Naive B cell (primary cell): ENCODE measurements at regions not wholly inside any gene's neighbourhood (a gene's known extent, or its start where the extent isn't known, plus 50 kb on each side); places are given as distances from the start of the nearest gene placed in this dataset.

Source experiments
- ATAC-seq, 2 donors: fragments of 150-1000 bp; cut with Tn5 transposase; 2 replicates each; pipeline ENCODE4 v1.10.0; 2021; ENCODE audit warnings: low read depth in 2 of 2, mild to moderate bottlenecking in 2 of 2, moderate library complexity in 2 of 2
- DNase-seq: peaks from one replicate; pipeline ENCODE4 v3.0.0; 2022
- H3K27ac Mint-ChIP-seq, 6 donors: one replicate each; pipeline ENCODE4 v1.8.0; 2020 to 2022; ENCODE audit warnings: mild to moderate bottlenecking in 6 of 6, mixed read lengths in 6 of 6, moderate library complexity in 5 of 6, inconsistent platforms in 2 of 6
- H3K27me3 Mint-ChIP-seq, 3 donors: one replicate each; pipeline ENCODE4 v1.8.0; 2021 to 2022; ENCODE audit warnings: mixed read lengths in 3 of 3, mild to moderate bottlenecking in 1 of 3
- H3K36me3 Mint-ChIP-seq, 2 donors: one replicate each; pipeline ENCODE4 v1.8.0; 2020 to 2022; ENCODE audit warnings: mixed read lengths in 2 of 2, inconsistent platforms in 1 of 2, mild to moderate bottlenecking in 1 of 2
- H3K4me1 Mint-ChIP-seq, 3 donors: one replicate each; pipeline ENCODE4 v1.8.0; 2020 to 2022; ENCODE audit warnings: mixed read lengths in 3 of 3, inconsistent platforms in 1 of 3, mild to moderate bottlenecking in 1 of 3, moderate library complexity in 1 of 3
- H3K4me3 Mint-ChIP-seq, 8 donors: one replicate each; pipeline ENCODE4 v1.8.0; 2020 to 2022; ENCODE audit warnings: mild to moderate bottlenecking in 8 of 8, mixed read lengths in 8 of 8, moderate library complexity in 8 of 8, inconsistent platforms in 2 of 8
- H3K9me3 Mint-ChIP-seq, 7 donors: one replicate each; pipeline ENCODE4 v1.8.0; 2020 to 2022; ENCODE audit warnings: mixed read lengths in 7 of 7, mild to moderate bottlenecking in 5 of 7, inconsistent platforms in 2 of 7, moderate library complexity in 1 of 7

- Mint-ChIP-seq H3K9me3 (peaks cover 0 to 3% (median 0%) of the 10 kb centered on the region in 7 donors), H3K4me1 (peaks cover 6 to 15% (median 7%) of the 10 kb centered on the region in 3 donors)
- ATAC-seq = no peak
Measured at GRCh38 chr1:87594736-87595383, 266.2 kb downstream of the LMO4 start.

DNA sequence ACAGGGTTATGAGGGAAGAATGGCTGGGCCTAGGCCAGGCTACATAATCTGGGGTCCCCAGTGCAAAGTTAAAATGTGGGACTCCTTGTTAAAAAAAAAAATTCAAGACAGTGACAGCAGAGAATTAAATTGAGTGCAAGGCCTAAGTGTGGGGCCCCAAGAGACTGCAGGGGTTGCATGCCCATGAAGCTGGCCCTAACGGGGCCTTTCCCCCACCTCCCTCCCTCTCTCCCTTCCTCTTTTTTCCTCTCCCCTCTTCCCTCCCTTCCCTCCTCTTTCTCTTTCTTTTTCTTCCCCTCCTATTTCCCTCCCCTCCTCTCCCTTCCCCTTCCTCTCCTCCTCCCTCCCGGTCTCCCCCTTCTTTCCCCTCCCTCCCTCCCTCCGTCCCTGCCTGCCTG lies 266.7 kb downstream of the LMO4 start:
- Mint-ChIP-seq H3K36me3 (peaks cover 0 to 4% of the 10 kb centered on the region in 2 donors), H3K4me1 (peaks cover 6 to 15% (median 7%) of the 10 kb centered on the region in 3 donors), H3K9me3 (peaks cover 0 to 3% (median 0%) of the 10 kb centered on the region in 7 donors), H3K27me3 (no peaks in the 10 kb centered on the region), H3K4me3 (no peak overlapping the region), H3K27ac (no peak overlapping the region)
- ATAC-seq (no peak), DNase-seq (no peak)

More at GRCh38 chr1:87594736-87595383, 266.2 kb downstream of the LMO4 start:
- no peak overlapping the region for H3K27ac Mint-ChIP-seq
- H3K36me3 Mint-ChIP-seq = peaks cover 0 to 4% of the 10 kb centered on the region in 2 donors
- no peaks in the 10 kb centered on the region for H3K27me3 Mint-ChIP-seq
- no peak overlapping the region for H3K4me3 Mint-ChIP-seq
- DNase-seq = no peak

GRCh38 chr1:87598429-87598828 lies 269.7 kb downstream of the LMO4 start:
- DNase-seq (no peak), ATAC-seq (no peak)
- no peaks in the 10 kb centered on the region for H3K27me3 Mint-ChIP-seq
- H3K36me3 Mint-ChIP-seq = no peaks in the 10 kb centered on the region
- peak overlapping the region in 1 of 6 donors; percentile 9 for H3K27ac Mint-ChIP-seq
- H3K9me3 Mint-ChIP-seq = no peaks in the 10 kb centered on the region
- H3K4me3 Mint-ChIP-seq = no peak overlapping the region
- no peaks in the 10 kb centered on the region for H3K4me1 Mint-ChIP-seq

GRCh38 chr1:87599569-87599968 lies 270.9 kb downstream of the LMO4 start:
- DNase-seq (no peak), ATAC-seq (no peak)
- no peak overlapping the region for H3K27ac Mint-ChIP-seq
- no peak overlapping the region for H3K4me3 Mint-ChIP-seq
- no peaks in the 10 kb centered on the region for H3K4me1 Mint-ChIP-seq
- no peaks in the 10 kb centered on the region for H3K36me3 Mint-ChIP-seq
- H3K9me3 Mint-ChIP-seq = peaks cover 0 to 4% (median 0%) of the 10 kb centered on the region in 7 donors
- no peaks in the 10 kb centered on the region for H3K27me3 Mint-ChIP-seq

DNA sequence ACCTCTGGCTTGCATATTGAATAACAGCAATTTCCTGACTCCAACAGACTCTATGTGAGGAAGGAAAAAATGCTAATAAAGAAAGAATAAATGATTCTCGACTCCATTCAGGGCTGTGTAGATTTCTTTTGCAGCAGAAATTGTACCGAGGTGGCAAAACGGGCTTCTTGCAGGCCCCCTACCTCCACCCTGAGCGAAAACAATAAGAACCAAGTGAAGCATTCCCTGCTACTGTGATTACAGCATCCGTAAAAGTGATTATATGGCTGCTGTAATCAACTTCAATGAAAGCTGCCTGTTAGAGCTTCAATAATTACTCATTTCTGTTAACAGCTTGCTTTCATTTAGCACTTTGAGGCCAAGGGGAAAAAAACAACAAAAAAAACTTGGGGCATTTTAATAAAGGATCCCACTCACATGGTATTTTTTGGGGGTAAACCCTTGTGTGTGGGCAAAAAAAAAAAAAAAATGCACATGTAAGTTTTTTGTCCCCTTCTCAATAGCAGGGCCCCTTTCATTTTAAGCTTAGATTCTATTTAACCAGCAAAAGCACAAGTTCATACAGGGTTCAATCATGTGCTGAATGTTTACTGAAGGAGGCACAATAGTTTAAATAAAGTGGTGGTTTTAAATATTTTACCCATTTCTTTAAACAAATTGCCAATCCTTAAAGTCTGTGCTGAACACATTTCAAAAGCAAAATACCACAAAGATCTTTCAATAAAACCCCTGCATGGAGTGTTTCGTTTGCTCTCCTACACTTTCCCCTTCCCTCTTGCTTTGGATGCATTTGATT lies 271.6 kb downstream of the LMO4 start:
- Mint-ChIP-seq H3K4me1 (no peaks in the 10 kb centered on the region), H3K9me3 (peaks cover 0 to 4% (median 0%) of the 10 kb centered on the region in 7 donors), H3K36me3 (no peaks in the 10 kb centered on the region), H3K27me3 (no peaks in the 10 kb centered on the region), H3K4me3 (no peak overlapping the region), H3K27ac (no peak overlapping the region)
- DNase-seq (no peak), ATAC-seq (no peak)

DNA sequence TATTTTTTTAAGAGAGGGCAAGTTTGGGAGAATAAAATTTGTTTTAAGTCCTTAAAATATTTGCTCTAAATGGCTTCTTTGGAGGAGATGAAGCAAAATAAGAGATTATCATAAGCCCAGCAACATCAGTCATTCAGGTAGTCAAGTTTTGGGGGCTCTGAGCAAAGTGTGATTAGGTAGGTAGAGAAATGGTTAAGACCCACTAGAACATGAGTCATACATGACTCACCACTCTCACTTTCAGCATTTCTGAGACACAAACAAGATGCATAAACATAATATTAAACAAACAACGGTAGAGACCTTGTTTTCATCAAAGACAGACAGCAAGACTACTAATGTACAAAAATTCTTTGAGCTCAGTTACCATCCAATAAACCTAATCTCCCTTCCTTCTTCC lies 272.2 kb downstream of the LMO4 start:
- Mint-ChIP-seq H3K27me3 (no peaks in the 10 kb centered on the region), H3K9me3 (peaks cover 0 to 8% (median 3%) of the 10 kb centered on the region in 7 donors), H3K36me3 (no peaks in the 10 kb centered on the region), H3K4me3 (no peak overlapping the region), H3K27ac (no peak overlapping the region), H3K4me1 (no peaks in the 10 kb centered on the region)
- DNase-seq (no peak), ATAC-seq (no peak)

DNA sequence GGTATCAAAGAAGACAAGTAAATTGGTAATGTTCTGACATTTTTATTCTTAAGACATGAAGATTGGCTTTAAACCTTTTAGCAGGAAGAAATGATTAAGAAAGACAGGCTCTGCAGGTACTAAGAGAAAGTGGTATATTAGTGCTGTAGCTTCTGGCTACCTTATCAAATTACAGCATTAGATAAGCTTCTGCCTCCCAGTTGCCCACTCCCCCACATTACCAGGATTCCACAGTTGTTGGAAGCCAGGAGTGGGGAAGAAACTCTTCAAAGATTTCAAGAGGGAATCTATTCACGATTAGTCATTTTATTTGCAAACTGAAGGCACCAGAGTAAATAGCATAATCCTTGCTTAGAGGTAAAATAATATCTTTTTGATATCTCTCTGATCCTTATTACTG lies 274.9 kb downstream of the LMO4 start:
- Mint-ChIP-seq H3K27me3 (no peaks in the 10 kb centered on the region), H3K4me1 (no peaks in the 10 kb centered on the region), H3K9me3 (peaks cover 0 to 11% (median 4%) of the 10 kb centered on the region in 7 donors), H3K4me3 (no peak overlapping the region), H3K36me3 (no peaks in the 10 kb centered on the region), H3K27ac (no peak overlapping the region)
- DNase-seq (no peak), ATAC-seq (no peak)

GRCh38 chr1:87612956-87613355 lies 284.3 kb downstream of the LMO4 start:
- H3K4me1 Mint-ChIP-seq = no peaks in the 10 kb centered on the region
- no peak overlapping the region for H3K27ac Mint-ChIP-seq
- ATAC-seq (no peak), DNase-seq (no peak)
- no peaks in the 10 kb centered on the region for H3K36me3 Mint-ChIP-seq
- no peak overlapping the region for H3K4me3 Mint-ChIP-seq
- H3K9me3 Mint-ChIP-seq = no peaks in the 10 kb centered on the region
- H3K27me3 Mint-ChIP-seq = no peaks in the 10 kb centered on the region

DNA sequence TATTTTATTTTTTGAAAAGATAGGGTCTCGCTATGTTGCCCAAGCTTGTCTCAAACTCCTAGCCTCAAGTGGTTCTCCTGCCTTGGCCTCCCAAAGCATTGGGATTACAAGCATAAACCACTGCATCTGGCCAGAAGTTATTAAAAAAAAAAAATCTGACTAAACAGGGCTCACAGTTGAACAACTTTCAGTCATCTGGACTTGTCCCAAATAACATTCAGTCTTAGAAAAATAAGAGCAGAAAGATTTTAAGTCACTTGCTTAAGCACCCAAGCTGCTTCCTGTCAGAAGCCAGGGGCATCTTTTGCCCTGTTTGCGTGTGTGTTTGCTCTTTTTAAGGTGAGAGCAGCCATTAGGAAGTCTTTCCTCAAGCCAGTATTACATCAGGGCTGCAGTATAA lies 286.8 kb downstream of the LMO4 start:
- no peak for ATAC-seq
- H3K4me3 Mint-ChIP-seq = no peak overlapping the region
- DNase-seq = no peak
- no peaks in the 10 kb centered on the region for H3K4me1 Mint-ChIP-seq
- peaks cover 0 to 7% of the 10 kb centered on the region in 2 donors for H3K36me3 Mint-ChIP-seq
- H3K27ac Mint-ChIP-seq = no peak overlapping the region
- peaks cover 2 to 17% (median 5%) of the 10 kb centered on the region in 7 donors for H3K9me3 Mint-ChIP-seq
- H3K27me3 Mint-ChIP-seq = no peaks in the 10 kb centered on the region

DNA sequence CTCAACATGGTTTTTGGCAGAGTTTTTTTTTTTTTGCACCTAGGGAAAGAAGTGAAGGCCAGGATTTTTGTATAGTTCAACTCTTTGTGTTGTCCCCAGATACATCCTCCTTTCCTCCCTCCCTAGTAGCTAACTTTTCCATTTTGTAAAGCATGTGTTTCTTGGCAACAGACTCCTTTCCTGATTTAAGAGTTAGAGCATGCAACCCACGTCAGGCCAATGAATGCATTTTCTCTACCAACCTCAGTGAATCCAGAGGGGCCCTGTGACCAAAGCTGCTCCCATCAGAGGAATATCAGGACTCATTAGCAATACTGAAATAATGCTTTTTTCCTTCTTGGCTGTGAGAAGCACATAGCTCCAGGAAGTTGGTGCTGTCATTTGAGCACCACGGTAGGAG lies 287.2 kb downstream of the LMO4 start:
- no peak for DNase-seq
- no peak for ATAC-seq
- H3K4me3 Mint-ChIP-seq = no peak overlapping the region
- no peak overlapping the region for H3K27ac Mint-ChIP-seq
- H3K4me1 Mint-ChIP-seq = no peaks in the 10 kb centered on the region
- H3K36me3 Mint-ChIP-seq = peaks cover 0 to 7% of the 10 kb centered on the region in 2 donors
- H3K9me3 Mint-ChIP-seq = peaks cover 3 to 17% (median 5%) of the 10 kb centered on the region in 7 donors
- no peaks in the 10 kb centered on the region for H3K27me3 Mint-ChIP-seq

DNA sequence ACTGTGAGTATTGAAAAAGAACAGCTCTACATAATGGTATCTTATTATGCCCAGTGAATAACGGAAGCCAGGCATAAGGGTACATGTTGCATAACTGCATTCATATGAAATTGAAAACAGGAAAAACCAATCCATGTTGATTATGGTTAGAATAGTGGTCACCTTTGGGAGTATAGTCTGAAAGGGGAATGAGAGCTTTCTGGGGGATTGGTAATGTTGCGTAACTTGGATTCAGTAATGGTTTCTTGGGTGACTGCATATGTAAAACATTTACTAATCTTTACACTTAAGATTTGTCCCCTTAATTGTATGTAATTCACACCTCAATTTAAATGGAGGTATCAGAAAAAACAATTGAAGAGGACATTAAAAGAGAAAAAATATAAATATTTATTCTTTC lies 292.1 kb downstream of the LMO4 start:
- Mint-ChIP-seq H3K4me1 (no peaks in the 10 kb centered on the region), H3K27me3 (no peaks in the 10 kb centered on the region), H3K27ac (no peak overlapping the region), H3K36me3 (peaks cover 0 to 7% of the 10 kb centered on the region in 2 donors), H3K9me3 (peaks cover 3 to 17% (median 5%) of the 10 kb centered on the region in 7 donors), H3K4me3 (no peak overlapping the region)
- ATAC-seq = no peak
- no peak for DNase-seq

DNA sequence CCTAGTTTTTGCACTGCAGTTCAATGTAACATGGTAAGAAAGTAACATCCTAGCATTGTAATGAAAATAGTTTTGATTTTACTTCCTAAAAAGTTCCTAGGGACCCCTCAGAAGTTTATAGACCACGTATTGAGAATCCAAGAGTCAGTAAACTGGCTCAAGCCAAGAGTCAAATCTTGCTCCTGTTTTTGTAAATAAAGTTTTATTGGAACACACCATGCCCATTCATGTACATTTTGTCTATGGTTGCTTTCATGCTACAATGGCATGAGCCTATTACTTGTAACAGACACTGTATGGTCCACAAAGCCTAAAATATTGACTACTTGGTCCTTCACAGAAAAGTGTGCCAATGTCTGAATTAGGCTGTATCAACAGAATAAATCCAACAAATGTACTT lies 301.0 kb downstream of the LMO4 start:
- Mint-ChIP-seq H3K27ac (peak overlapping the region in 2 of 6 donors; percentile 2 to 4), H3K4me3 (no peak overlapping the region), H3K4me1 (no peaks in the 10 kb centered on the region), H3K36me3 (peaks cover 0 to 7% of the 10 kb centered on the region in 2 donors), H3K27me3 (no peaks in the 10 kb centered on the region), H3K9me3 (peaks cover under 1 to 12% (median 3%) of the 10 kb centered on the region in 7 donors)
- ATAC-seq = no peak
- no peak for DNase-seq

- Mint-ChIP-seq H3K9me3 (peaks cover 1 to 12% (median 7%) of the 10 kb centered on the region in 7 donors), H3K27me3 (no peaks in the 10 kb centered on the region), H3K4me1 (no peaks in the 10 kb centered on the region), H3K36me3 (peaks cover 0 to 7% of the 10 kb centered on the region in 2 donors), H3K27ac (no peak overlapping the region), H3K4me3 (no peak overlapping the region)
- DNase-seq (no peak), ATAC-seq (no peak)
Measured at GRCh38 chr1:87632232-87632631, 303.6 kb downstream of the LMO4 start.
